Activated CD8-positive, alpha-beta T cell treated with anti-CD3 and anti-CD28 coated beads, Interleukin-2, amount 10 ng/mL, durations not matched to agents 7 days and 5 days (primary cell): ENCODE measurements at regions not wholly inside any gene's neighbourhood (a gene's known extent, or its start where the extent isn't known, plus 50 kb on each side); places are given as distances from the start of the nearest gene placed in this dataset.
"Not testable (repeated sequence)": the region's sequence is repeated elsewhere in the genome, so short reads cannot be mapped to it uniquely, and the experiment has no call there.

ENCODE experiments used
- ATAC-seq: fragments of 150-1000 bp; cut with Tn5 transposase; one replicate; pipeline ENCODE4 v1.10.0; 2021; ENCODE audit warnings: moderate library complexity
- CTCF ChIA-PET: fragments of 350-600 bp; sonication (Branson Sonifier 250); formaldehyde crosslinking; loops from one replicate; lab custom pipeline; 2021; ENCODE audit warnings: antibody characterized with exemption; lab: Charles Lee
- POLR2A ChIA-PET: fragments of 350-600 bp; sonication (Branson Sonifier 250); formaldehyde crosslinking; loops from one replicate; lab custom pipeline; 2021; ENCODE audit warnings: antibody characterized with exemption; lab: Charles Lee
- DNase-seq: peaks from one replicate; pipeline ENCODE4 v3.0.0-alpha.2; 2020
- H3K27ac Mint-ChIP-seq: one replicate; pipeline ENCODE4 v1.8.0; 2021; ENCODE audit warnings: mild to moderate bottlenecking, mixed read lengths
- H3K27me3 Mint-ChIP-seq: one replicate; pipeline ENCODE4 v1.8.0; 2021; ENCODE audit warnings: low read depth, mixed read lengths
- H3K36me3 Mint-ChIP-seq: one replicate; pipeline ENCODE4 v1.8.0; 2021; ENCODE audit warnings: low read depth, mixed read lengths
- H3K4me1 Mint-ChIP-seq: one replicate; pipeline ENCODE4 v1.8.0; 2021; ENCODE audit warnings: low read depth, mixed read lengths
- H3K4me3 Mint-ChIP-seq: one replicate; pipeline ENCODE4 v1.8.0; 2021; ENCODE audit warnings: mild to moderate bottlenecking, mixed read lengths
- H3K9me3 Mint-ChIP-seq: one replicate; pipeline ENCODE4 v1.8.0; 2022; ENCODE audit warnings: mixed read lengths; ENCODE audit not compliant: insufficient read depth

DNA sequence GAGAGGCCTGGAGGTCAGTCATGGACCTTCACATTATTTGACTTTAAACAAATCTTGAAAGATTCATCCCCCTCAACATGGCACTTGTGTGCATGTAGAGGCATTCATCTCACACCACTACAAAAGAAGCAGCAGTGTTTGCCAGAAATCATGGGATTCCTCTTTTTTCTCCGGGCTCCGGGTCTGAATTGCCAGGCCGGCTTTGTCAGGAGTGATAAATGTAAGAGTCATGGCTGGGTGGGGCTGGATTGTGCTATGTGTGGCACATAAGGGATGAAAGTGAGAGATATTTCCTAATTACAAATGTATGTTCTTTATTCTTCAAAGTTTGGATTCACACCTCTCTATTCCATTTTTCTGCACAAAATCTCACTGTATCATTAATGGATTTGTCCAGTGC lies 228.7 kb upstream of the FRG1 start:
- H3K27ac Mint-ChIP-seq, H3K9me3 Mint-ChIP-seq, POLR2A ChIA-PET, CTCF ChIA-PET, H3K4me3 Mint-ChIP-seq, H3K36me3 Mint-ChIP-seq, ATAC-seq, H3K27me3 Mint-ChIP-seq, DNase-seq, H3K4me1 Mint-ChIP-seq: not testable (repeated sequence)

DNA sequence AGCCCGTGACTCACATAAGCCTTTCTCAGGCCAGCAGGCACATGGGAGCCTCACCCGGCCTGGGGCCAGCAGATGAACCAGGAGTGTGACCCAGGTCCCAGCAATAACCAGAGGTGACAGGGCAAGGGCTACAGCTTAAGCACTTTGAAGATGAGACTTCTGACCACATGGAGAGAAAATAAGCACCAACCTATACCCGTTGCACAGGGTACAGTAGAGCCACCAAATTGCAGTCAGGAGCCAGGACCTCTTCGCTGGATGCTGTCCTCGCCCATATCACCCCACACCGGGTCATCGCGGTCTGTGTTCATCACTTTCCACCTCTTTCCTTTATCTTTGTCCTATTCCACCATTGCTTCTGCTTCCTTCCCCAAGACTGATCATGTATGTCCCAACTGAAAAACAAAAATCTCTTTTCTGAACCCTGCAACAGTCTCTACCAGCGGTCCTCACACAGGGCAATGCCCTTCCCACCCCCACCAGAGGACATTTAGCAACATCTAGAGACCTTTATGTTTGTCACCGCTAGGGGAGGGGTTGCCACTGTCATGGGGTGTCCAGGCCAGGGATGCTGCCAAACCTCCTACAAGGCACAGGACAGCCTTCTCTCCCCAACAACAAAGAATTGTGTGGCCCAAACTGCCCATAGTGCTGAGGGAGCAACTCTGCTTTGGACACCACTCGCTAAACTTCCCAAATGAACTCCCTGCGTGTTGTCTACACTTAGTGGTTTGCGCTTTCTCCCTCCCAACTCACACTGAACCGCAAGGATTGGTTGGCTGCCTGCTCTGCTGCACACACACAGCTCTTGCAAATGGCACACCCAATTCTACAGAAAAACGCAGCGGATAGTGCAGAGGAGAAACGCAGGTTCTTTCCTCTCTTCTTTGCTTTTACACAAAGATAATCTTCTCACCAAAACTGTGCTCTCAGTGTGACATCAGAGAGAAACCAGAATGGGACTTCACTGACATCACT lies 219.4 kb upstream of the FRG1 start:
- DNase-seq, H3K4me3 Mint-ChIP-seq, H3K27ac Mint-ChIP-seq, POLR2A ChIA-PET, CTCF ChIA-PET, H3K4me1 Mint-ChIP-seq, H3K9me3 Mint-ChIP-seq, ATAC-seq, H3K36me3 Mint-ChIP-seq, H3K27me3 Mint-ChIP-seq: not testable (repeated sequence)

DNA sequence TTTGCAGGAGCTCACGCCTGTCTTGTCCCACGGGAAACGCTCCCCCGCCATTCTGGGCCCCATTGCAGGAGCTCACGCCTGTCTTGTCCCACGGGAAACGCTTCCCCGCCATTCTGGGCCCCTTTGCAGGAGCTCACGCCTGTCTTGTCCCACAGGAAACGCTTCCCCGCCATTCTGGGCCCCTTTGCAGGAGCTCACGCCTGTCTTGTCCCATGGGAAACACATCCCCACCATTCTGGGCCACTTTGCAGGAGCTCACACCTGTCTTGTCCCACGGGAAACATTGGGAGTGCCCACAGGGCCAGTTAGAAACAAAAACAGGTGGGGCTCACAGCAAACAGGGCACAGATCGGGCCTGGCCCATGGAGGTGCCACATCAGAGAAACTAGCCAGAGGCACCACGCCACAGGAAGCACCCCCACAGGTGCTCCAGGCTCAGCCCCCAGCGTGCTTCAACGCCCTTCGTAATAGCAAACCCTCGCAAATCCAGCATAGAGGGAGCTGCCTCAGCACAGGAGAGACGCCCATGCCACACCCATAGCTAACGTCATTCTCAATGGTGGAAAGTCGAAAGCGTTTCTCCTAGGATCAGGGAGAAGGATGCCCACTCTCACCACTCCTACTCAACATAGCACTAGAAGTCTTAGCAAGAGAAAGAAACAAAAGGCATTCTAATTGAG lies 218.2 kb upstream of the FRG1 start:
- POLR2A ChIA-PET, H3K36me3 Mint-ChIP-seq, DNase-seq, H3K9me3 Mint-ChIP-seq, H3K4me3 Mint-ChIP-seq, ATAC-seq, H3K27me3 Mint-ChIP-seq, H3K27ac Mint-ChIP-seq, CTCF ChIA-PET, H3K4me1 Mint-ChIP-seq: not testable (repeated sequence)

DNA sequence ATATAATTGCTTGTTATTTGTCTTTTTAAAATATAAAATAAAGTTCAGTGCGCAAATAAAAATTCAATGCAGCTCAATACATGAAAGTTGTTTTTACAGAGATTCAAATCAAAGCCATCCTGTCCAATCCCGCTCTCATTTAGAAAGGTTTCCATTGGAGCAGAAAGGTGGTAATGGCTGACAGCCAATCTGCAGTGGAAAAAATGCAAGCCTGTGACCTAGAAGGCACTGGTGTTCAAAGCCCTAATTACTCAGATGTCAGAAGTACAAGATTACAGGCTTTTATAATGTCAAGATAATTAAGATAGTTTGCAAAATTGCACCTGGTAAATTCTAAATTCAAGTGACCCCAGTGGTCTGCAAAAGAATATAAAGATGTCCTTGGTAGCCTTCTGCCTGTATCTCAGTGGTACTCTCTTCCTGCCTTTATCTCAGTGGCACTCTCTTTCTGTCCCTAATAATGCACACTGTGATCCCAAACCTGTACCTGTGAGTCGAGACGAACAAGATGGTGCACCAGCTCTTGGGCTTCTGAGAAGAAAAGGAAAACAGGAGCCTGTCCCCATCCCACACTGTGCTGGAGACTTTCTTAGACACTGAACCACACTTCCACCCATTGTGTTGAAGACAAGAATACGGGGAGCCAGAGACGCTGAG lies 212.6 kb upstream of the FRG1 start:
- H3K27ac Mint-ChIP-seq, H3K27me3 Mint-ChIP-seq, H3K4me3 Mint-ChIP-seq, H3K9me3 Mint-ChIP-seq, DNase-seq, ATAC-seq, POLR2A ChIA-PET, H3K4me1 Mint-ChIP-seq, CTCF ChIA-PET, H3K36me3 Mint-ChIP-seq: not testable (repeated sequence)

DNA sequence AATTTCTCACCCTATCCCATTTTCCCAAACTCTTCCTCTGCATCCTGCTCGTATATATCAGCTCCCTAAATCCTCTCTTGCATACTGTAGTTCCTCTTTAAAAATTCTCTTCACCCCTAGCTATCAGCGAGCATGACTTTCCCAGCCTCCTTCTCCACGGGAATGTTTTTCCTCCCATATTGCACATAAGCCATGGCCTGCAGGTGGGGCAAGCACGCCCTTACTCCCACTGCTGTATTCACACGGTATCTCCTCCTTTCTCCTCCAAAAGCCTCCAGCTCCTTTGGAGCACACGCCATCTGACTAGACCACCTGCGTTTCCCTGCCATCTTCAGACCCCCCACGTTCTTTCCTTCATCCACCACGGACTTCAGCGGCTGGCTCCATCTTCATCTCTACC lies 208.7 kb upstream of the FRG1 start:
- H3K27ac Mint-ChIP-seq, H3K36me3 Mint-ChIP-seq, H3K4me3 Mint-ChIP-seq, ATAC-seq, H3K9me3 Mint-ChIP-seq, CTCF ChIA-PET, H3K4me1 Mint-ChIP-seq, H3K27me3 Mint-ChIP-seq, POLR2A ChIA-PET, DNase-seq: not testable (repeated sequence)

DNA sequence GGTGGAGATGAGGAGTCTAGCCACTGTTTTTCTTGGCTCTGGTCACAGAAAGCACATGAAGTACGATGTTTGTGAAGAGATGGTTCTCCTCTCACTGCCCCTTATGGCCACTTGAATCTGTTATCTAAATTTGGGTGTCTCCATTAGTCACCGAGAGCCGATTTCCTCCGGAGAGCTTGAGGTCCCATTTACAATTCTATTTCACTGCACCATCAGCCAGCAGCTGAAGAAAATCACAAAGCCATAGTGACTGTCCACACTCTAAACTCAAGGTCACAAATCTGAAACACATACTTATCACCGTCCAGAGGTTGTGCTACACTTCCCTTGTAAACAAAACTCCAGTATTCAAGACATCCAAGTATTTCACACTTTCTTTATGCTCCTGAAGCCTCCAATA lies 207.2 kb upstream of the FRG1 start:
- ATAC-seq, POLR2A ChIA-PET, H3K36me3 Mint-ChIP-seq, H3K4me1 Mint-ChIP-seq, CTCF ChIA-PET, H3K4me3 Mint-ChIP-seq, DNase-seq, H3K27ac Mint-ChIP-seq, H3K9me3 Mint-ChIP-seq, H3K27me3 Mint-ChIP-seq: not testable (repeated sequence)

DNA sequence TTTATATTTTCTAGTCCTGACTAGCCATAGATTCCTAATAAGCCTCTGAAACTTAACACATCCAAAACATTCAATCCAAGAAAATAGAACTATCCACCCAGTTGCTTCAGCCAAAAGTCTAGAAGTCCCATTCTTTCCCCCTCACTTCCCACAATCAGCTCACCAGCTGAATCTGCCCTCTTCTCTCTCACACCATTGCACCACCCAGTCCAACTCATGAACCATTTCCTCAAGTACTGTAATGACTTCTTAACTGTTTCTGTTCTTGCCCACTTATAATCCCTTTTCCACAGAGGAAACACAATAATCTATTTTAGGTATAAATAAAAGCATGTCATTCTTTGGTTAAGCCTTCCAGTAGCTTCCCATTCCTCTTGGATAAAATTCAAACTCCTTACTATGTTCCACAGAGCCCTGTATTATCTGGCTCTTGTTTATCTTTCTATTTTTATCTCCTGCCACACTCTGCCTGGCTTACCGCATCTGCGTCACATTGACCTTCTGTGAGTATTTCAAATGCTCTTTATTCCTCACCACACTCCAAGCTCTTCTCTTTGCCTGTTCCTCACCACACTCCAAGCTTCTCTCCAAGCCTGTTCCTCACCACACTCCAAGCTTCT lies 205.9 kb upstream of the FRG1 start:
- H3K36me3 Mint-ChIP-seq, POLR2A ChIA-PET, H3K27ac Mint-ChIP-seq, H3K27me3 Mint-ChIP-seq, CTCF ChIA-PET, DNase-seq, ATAC-seq, H3K4me1 Mint-ChIP-seq, H3K9me3 Mint-ChIP-seq, H3K4me3 Mint-ChIP-seq: not testable (repeated sequence)

DNA sequence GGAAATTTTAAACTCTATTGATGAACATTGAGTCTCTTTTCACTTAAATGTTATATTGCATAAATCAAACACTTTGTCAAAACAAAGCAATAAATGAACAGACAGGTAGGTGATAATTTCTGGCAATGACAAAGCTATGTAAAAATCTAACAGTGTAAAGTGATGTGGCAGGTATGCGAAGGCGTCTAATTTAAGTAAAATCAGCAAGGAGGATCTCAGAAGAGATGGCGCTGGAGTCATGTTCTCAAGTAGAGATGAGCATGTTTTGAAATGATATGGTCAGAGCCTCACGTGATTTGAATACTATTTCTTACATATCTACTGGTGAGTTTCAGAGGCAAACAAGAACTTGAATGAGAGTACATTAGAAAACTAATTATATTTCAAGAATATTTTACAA lies 204.0 kb upstream of the FRG1 start:
- CTCF ChIA-PET, H3K9me3 Mint-ChIP-seq, H3K36me3 Mint-ChIP-seq, H3K4me3 Mint-ChIP-seq, ATAC-seq, H3K4me1 Mint-ChIP-seq, DNase-seq, POLR2A ChIA-PET, H3K27me3 Mint-ChIP-seq, H3K27ac Mint-ChIP-seq: not testable (repeated sequence)

DNA sequence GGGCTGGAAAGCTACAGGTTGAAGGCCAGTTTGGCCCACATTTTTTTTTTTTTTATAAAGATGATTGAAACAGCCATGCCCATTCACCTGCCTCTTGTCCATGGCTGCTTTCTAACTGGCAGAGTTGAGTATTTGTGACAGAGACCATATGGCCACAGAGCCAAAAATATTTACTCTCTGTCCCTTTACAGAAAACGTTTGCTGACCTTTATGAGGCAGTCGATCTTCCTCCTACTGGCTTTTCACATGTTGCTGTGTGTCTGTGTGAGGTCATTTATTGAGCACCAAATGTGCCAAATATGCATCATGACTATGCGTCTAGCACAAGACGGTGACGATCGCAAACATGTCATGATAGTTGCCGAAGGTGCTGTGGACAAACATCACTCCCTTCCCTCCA lies 200.6 kb upstream of the FRG1 start:
- POLR2A ChIA-PET, H3K9me3 Mint-ChIP-seq, DNase-seq, H3K27me3 Mint-ChIP-seq, H3K36me3 Mint-ChIP-seq, ATAC-seq, CTCF ChIA-PET, H3K4me3 Mint-ChIP-seq, H3K4me1 Mint-ChIP-seq, H3K27ac Mint-ChIP-seq: not testable (repeated sequence)

DNA sequence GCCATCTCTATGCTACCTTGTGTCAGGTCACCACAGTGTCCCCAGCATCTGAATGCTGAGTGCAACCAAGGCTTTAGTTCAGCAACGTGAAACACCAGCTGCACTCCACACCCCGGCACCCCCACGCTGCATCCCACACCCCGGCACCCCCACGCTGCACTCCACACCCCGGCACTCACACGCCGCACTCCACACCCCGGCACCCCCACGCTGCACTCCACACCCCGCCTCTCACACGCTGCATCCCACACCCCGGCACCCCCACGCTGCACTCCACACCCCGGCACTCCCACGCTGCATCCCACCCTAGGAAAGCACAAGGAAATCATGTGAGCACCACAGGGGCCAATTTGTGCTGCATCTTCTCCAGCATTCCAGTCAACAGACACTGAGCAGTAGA lies 199.8 kb upstream of the FRG1 start:
- Mint-ChIP-seq H3K4me1 (no peaks in the 10 kb centered on the region), H3K27ac (no peak overlapping the region), H3K4me3 (no peak overlapping the region), H3K36me3 (no peaks in the 10 kb centered on the region), H3K27me3 (no peaks in the 10 kb centered on the region), H3K9me3 (no peaks in the 10 kb centered on the region)
- no peak for ATAC-seq
- ChIA-PET CTCF (no interaction called here), POLR2A (no interaction called here)
- DNase-seq, result no peak

DNA sequence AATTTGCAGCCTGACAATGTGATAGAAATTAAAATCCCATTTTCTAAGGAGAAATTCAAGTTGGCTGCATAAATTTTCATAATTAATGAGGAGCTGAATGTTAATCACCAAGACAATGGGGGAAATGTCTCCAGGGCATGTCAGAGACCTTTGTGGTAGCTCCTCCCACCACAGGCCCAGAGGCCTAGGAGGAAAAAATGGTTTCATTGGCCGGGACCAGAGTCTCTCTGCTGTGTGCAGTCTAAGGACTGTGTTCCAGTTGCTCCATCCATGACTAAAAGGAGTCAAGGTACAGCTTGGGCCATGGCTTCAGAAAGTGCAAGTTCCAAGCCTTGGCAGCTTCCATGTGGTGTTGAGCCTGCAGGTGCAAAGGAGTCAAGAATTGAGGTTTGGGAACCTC lies 187.6 kb upstream of the FRG1 start:
- H3K36me3 Mint-ChIP-seq, DNase-seq, CTCF ChIA-PET: not testable (repeated sequence)

DNA sequence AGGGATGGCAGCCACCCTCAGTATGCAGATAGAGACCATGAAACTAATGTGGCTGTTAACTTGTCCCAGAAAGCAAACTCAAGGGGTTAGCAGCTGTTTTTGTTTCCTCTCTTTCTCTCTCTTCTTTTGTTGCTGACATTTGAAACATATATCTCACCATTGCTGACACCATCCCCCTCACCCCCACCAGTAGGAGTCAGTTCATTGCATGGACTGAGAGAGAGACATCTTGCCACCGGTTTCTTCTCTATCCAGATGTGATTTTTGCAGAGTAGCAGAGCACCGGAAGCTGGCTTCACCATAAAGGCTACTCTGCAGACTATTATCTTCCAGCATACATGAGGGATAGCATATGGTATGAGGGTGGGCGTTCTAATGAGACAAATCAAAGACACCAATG lies 177.1 kb upstream of the FRG1 start:
- Mint-ChIP-seq H3K4me1 (no peaks in the 10 kb centered on the region), H3K27me3 (no peaks in the 10 kb centered on the region)
- CTCF ChIA-PET, result no interaction called here

More for the DNA sequence above, 187.6 kb upstream of the FRG1 start:
- H3K27me3 Mint-ChIP-seq, POLR2A ChIA-PET, H3K4me1 Mint-ChIP-seq, H3K4me3 Mint-ChIP-seq, ATAC-seq, H3K27ac Mint-ChIP-seq, H3K9me3 Mint-ChIP-seq: not testable (repeated sequence)

More for the DNA sequence above, 177.1 kb upstream of the FRG1 start:
- Mint-ChIP-seq H3K36me3 (no peaks in the 10 kb centered on the region), H3K9me3 (no peaks in the 10 kb centered on the region), H3K27ac (no peak overlapping the region), H3K4me3 (no peak overlapping the region)
- DNase-seq (no peak), ATAC-seq (no peak)
- POLR2A ChIA-PET, result no interaction called here
